K562 (cell line): ENCODE measurements at regions not wholly inside any gene's neighbourhood (a gene's known extent, or its start where the extent isn't known, plus 50 kb on each side); places are given as distances from the start of the nearest gene placed in this dataset.

Source experiments
- ATAC-seq: fragments of 200-7000 bp; cut with Tn5 transposase; 3 replicates; pipeline ENCODE4 v1.9.1; 2020; ENCODE audit warnings: moderate library complexity
- BruUV-seq: library from RNA; stranded (reverse); fragments of 400-500 nt; replicated peaks from 2 replicates; lab custom pipeline; 2021; lab: Mats Ljungman, UMichigan
- CTCF ChIA-PET: fragments of 300-600 bp; formaldehyde crosslinking; extraction: SDS; loops from one replicate; lab custom pipeline; 2021; ENCODE audit warnings: low intra/inter-chr PET ratio; lab: Yijun Ruan, JAX
- POLR2A ChIA-PET: fragments of 300-600, 350-650 bp; sonication (Branson Sonifier 250); formaldehyde crosslinking; extraction: SDS; loops from one replicate; lab custom pipeline; 2021; ENCODE audit warnings: antibody characterized with exemption, inconsistent platforms; lab: Yijun Ruan, JAX
- DNase-seq, 4 experiments: peaks; one replicate each; pipeline versions ENCODE4 v3.0.0 to v3.0.0-alpha.2; 2011 to 2018; ENCODE audit warnings: low spot score in 3 of 4, mixed read lengths in 3 of 4; ENCODE audit errors: extremely low read depth in 1 of 4
- FAIRE-seq: peaks from 2 replicates; lab custom pipeline; 2011; peaks lifted over from hg19 to GRCh38; lab: Jason Lieb, UNC
- H2AFZ ChIP-seq: 2 replicates; pipeline ENCODE4 v1.6.0; 2011; ENCODE audit warnings: low read depth, low read length, control low read depth, inconsistent platforms
- H3K27ac ChIP-seq: fragments of 200-600 bp; 3 replicates; pipeline ENCODE4 v1.8.0; 2011; ENCODE audit warnings: low read depth, mild to moderate bottlenecking, control low read depth, inconsistent platforms, low read length, moderate library complexity, mixed read lengths; ENCODE audit errors: extremely low read depth
- H3K27me3 ChIP-seq, 2 experiments: fragments of 300-600 bp in 1 of 2; 2 replicates in 1 of 2; 3 replicates in 1 of 2; pipeline versions ENCODE4 v1.6.0 to v1.8.0; 2011; ENCODE audit warnings: inconsistent platforms in 2 of 2, low read length in 2 of 2, mild to moderate bottlenecking in 1 of 2, mixed read lengths in 1 of 2, moderate library complexity in 1 of 2; ENCODE audit not compliant: control insufficient read depth in 2 of 2, insufficient read depth in 2 of 2
- H3K36me3 ChIP-seq: fragments of 300-600 bp; 3 replicates; pipeline ENCODE4 v1.8.0; 2011; ENCODE audit warnings: mild to moderate bottlenecking, low read length, inconsistent platforms; ENCODE audit not compliant: control insufficient read depth, insufficient read depth
- H3K4me1 ChIP-seq, 2 experiments: fragments of 200-600 bp in 1 of 2; replicated peaks in 1 of 2; 2 replicates in 1 of 2; 3 replicates in 1 of 2; pipeline versions ENCODE4 v1.5.1 to v1.8.0; 2011; ENCODE audit warnings: inconsistent platforms in 2 of 2, low read length in 2 of 2, mild to moderate bottlenecking in 1 of 2, mixed read lengths in 1 of 2, moderate library complexity in 1 of 2; ENCODE audit not compliant: control insufficient read depth in 2 of 2, insufficient read depth in 2 of 2
- H3K4me2 ChIP-seq: 2 replicates; pipeline ENCODE4 v1.6.1; 2011; ENCODE audit warnings: low read length, control low read depth, inconsistent platforms, mixed read lengths; ENCODE audit not compliant: insufficient read depth
- H3K4me3 ChIP-seq: fragments of 200-600 bp; sonication (generic), shearing (Covaris generic); 2 replicates; pipeline ENCODE4 v1.5.1; 2016; ENCODE audit warnings: control low read depth, inconsistent platforms
- H3K79me2 ChIP-seq: fragments of 200-600 bp; 3 replicates; pipeline ENCODE4 v1.8.0; 2011; ENCODE audit warnings: low read length, inconsistent platforms; ENCODE audit not compliant: control insufficient read depth, insufficient read depth
- H3K9ac ChIP-seq, 2 experiments: 2 replicates each; pipeline versions ENCODE4 v1.6.0 to v1.6.1; 2011; ENCODE audit warnings: low read depth in 2 of 2, low read length in 2 of 2, control low read depth in 1 of 2, inconsistent platforms in 1 of 2, mild to moderate bottlenecking in 1 of 2, mixed read lengths in 1 of 2; ENCODE audit not compliant: insufficient read depth in 1 of 2
- H3K9me1 ChIP-seq: one replicate; pipeline ENCODE4 v1.6.0; 2011; ENCODE audit warnings: inconsistent platforms, mild to moderate bottlenecking, low read length, moderate library complexity; ENCODE audit not compliant: control insufficient read depth, insufficient read depth
- H3K9me3 ChIP-seq: replicated peaks from 2 replicates; pipeline ENCODE4 v1.5.1; 2011; ENCODE audit warnings: low read depth, low read length, inconsistent platforms; ENCODE audit not compliant: control insufficient read depth, insufficient read depth
- H4K20me1 ChIP-seq: replicated peaks from 2 replicates; pipeline ENCODE4 v1.6.1; 2011; ENCODE audit warnings: low read length, inconsistent platforms, mixed read lengths; ENCODE audit not compliant: control insufficient read depth, insufficient read depth
- BCLAF1 ChIP-seq, 2 experiments: fragments of 450-650 bp in 1 of 2; IDR thresholded peaks; 2 replicates each; pipeline ENCODE4 v1.6.1; 2011 to 2017; ENCODE audit warnings: low read depth in 2 of 2, antibody characterized with exemption in 1 of 2, borderline replicate concordance in 1 of 2, low read length in 1 of 2, mild to moderate bottlenecking in 1 of 2, mixed read lengths in 1 of 2; ENCODE audit not compliant: control insufficient read depth in 1 of 2
- HDGF ChIP-seq: fragments of 450-650 bp; IDR thresholded peaks from 2 replicates; pipeline ENCODE4 v1.6.1; 2016
- MBD1 ChIP-seq: fragments of 250-450 bp; sonication (Bioruptor Pico); IDR thresholded peaks from 2 replicates; pipeline ENCODE4 v1.8.0; 2022; ENCODE audit warnings: inconsistent platforms
- NELFE ChIP-seq: IDR thresholded peaks from 2 replicates; pipeline ENCODE4 v1.6.1; 2011; ENCODE audit warnings: mild to moderate bottlenecking; ENCODE audit not compliant: insufficient read depth, insufficient read length
- PBX2 ChIP-seq, 2 experiments: IDR thresholded peaks in 1 of 2; conservative IDR thresholded peaks in 1 of 2; 2 replicates each; pipeline ENCODE4 v1.6.1; 2016; ENCODE audit warnings: low read depth in 2 of 2, mild to moderate bottlenecking in 1 of 2, missing compliant biosample characterization in 1 of 2, missing genetic modification characterization in 1 of 2, moderate library complexity in 1 of 2
- SAFB ChIP-seq: fragments of 200-400 bp; formaldehyde crosslinking; IDR thresholded peaks from 2 replicates; pipeline ENCODE4 v1.6.1; 2017; ENCODE audit warnings: low read depth, low read length, borderline replicate concordance
- SNIP1 ChIP-seq: fragments of 450-650 bp; IDR thresholded peaks from 2 replicates; pipeline ENCODE4 v1.7.1; 2017; ENCODE audit warnings: low read depth, mild to moderate bottlenecking
- WGBS: fragments of 100-300 bp; shearing (Covaris generic); methylation state at CpG from one replicate; pipeline ENCODE4 v1.1.6; 2016; ENCODE audit warnings: low coverage, mixed read lengths; ENCODE audit not compliant: insufficient coverage; ENCODE audit errors: missing lambda C conversion rate; 5-methylcytosine and 5-hydroxymethylcytosine counted together
- in situ Hi-C: fragments of 300-500 bp; cut with MboI; formaldehyde crosslinking; loops from 4 replicates; pipeline ENCODE4 v1.15.0; 2018; ENCODE audit warnings: inconsistent platforms, mixed read lengths
- intact Hi-C: fragments of 100-400 bp; cut with micrococcal nuclease; formaldehyde crosslinking; loops from 2 replicates; pipeline ENCODE4 v1.14.2; 2022
- TF ChIP-seq, protein P1 (sequence below): sonication (generic); formaldehyde crosslinking; IDR thresholded peaks from 2 replicates; pipeline ENCODE4 v1.4.0; 2020; ENCODE audit warnings: mild to moderate bottlenecking, missing genetic modification reagents
- TF ChIP-seq, protein P2 (sequence below): sonication (generic); formaldehyde crosslinking; IDR thresholded peaks from 2 replicates; pipeline ENCODE4 v1.8.1; 2022; ENCODE audit warnings: missing genetic modification reagents

- TF ChIP-seq BCLAF1 (IDR thresholded peaks at IDR 0.05; ENCODE audit: borderline replicate concordance in 1 of 2, control insufficient read depth in 1 of 2, low read depth in 2 of 2, low read length in 1 of 2), result no peak
- TF ChIP-seq, protein P1, sequence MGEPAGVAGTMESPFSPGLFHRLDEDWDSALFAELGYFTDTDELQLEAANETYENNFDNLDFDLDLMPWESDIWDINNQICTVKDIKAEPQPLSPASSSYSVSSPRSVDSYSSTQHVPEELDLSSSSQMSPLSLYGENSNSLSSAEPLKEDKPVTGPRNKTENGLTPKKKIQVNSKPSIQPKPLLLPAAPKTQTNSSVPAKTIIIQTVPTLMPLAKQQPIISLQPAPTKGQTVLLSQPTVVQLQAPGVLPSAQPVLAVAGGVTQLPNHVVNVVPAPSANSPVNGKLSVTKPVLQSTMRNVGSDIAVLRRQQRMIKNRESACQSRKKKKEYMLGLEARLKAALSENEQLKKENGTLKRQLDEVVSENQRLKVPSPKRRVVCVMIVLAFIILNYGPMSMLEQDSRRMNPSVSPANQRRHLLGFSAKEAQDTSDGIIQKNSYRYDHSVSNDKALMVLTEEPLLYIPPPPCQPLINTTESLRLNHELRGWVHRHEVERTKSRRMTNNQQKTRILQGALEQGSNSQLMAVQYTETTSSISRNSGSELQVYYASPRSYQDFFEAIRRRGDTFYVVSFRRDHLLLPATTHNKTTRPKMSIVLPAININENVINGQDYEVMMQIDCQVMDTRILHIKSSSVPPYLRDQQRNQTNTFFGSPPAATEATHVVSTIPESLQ (CRISPR knock-in tag), result no peak
- no peak for TF ChIP-seq NELFE
Measured at GRCh38 chr6:82646231-82646615, 282.6 kb downstream of the TPBG start (continued).

- H3K36me3 ChIP-seq, result no peaks in the 10 kb centered on the region
- intact Hi-C loops, result no loop called here
- H3K9ac ChIP-seq, result no peak overlapping the region
- FAIRE-seq, result no peak
- no peaks in the 10 kb centered on the region for H3K9me3 ChIP-seq
- H4K20me1 ChIP-seq, result no peaks in the 10 kb centered on the region
- 0% methylated on average over 5 of the region's 5 CpGs for WGBS
- no peak for ATAC-seq
- no peak overlapping the region for H3K4me3 ChIP-seq
- no TSS peak for BruUV-seq
- ChIA-PET POLR2A (no interaction called here), CTCF (no interaction called here)
- no peak overlapping the region for H3K27ac ChIP-seq
- DNase-seq, result no peak
- H3K4me1 ChIP-seq, result no peaks in the 10 kb centered on the region
- no peaks in the 10 kb centered on the region for H3K27me3 ChIP-seq
- H2AFZ ChIP-seq, result no peak overlapping the region
- H3K79me2 ChIP-seq, result no peaks in the 10 kb centered on the region
- in situ Hi-C loops, result no loop called here
- H3K4me2 ChIP-seq, result no peak overlapping the region
- no peaks in the 10 kb centered on the region for H3K9me1 ChIP-seq
- TF ChIP-seq, protein P2, sequence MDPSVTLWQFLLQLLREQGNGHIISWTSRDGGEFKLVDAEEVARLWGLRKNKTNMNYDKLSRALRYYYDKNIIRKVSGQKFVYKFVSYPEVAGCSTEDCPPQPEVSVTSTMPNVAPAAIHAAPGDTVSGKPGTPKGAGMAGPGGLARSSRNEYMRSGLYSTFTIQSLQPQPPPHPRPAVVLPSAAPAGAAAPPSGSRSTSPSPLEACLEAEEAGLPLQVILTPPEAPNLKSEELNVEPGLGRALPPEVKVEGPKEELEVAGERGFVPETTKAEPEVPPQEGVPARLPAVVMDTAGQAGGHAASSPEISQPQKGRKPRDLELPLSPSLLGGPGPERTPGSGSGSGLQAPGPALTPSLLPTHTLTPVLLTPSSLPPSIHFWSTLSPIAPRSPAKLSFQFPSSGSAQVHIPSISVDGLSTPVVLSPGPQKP, result no peak
- TF ChIP-seq HDGF (no peak), SAFB (no peak), MBD1 (CRISPR knock-in tag) (no peak), PBX2 (CRISPR knock-in tag; IDR thresholded peaks at IDR 0.05; ENCODE audit: low read depth) (no peak), PBX2 (tag; conservative IDR thresholded peaks at IDR 0.05; ENCODE audit: low read depth) (0 out of 2 replicates have a peak, but pooled peaks have one; percentile 34), SNIP1 (no peak)
Measured at GRCh38 chr6:82651845-82652335, 288.3 kb downstream of the TPBG start.
